ENCODE measurements at regions not wholly inside any gene's neighbourhood (a gene's known extent, or its start where the extent isn't known, plus 50 kb on each side); places are given as distances from the start of the nearest gene placed in this dataset.
"Not testable (repeated sequence)": the region's sequence is repeated elsewhere in the genome, so short reads cannot be mapped to it uniquely, and the experiment has no call there.

DNA sequence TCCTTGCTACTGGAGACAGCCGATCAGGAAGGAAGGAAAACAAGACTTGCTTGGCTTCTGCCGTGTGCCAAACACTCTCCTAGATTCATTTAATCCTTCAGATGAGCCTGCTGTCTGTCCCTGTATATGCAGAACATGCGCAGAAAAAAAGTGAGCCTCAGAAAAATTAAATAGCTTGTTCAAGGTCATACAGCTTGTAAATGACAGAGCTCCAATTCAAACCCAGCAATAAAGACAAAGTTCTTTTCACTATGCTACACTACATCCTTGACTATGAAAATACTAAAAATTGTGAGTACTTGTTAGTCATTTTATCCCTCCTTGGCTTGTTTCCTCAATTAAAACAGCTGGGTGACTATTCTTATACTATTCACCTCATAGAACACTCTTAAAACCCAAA, 121.4 kb downstream of the KCNRG start:
- Histone ChIP-seq H3K14ac (ENCODE audit: insufficient read depth, low read length) (no peak overlapping the region), H2BK12ac (ENCODE audit: insufficient read length, low read depth, low read length) (no peak overlapping the region), H4K20me1 (ENCODE audit: control insufficient read depth, insufficient read depth, insufficient read length) (no peaks in the 10 kb centered on the region), H3K9me3 (ENCODE audit: control insufficient read depth, low read depth, low read length) (no peaks in the 10 kb centered on the region), H2BK20ac (ENCODE audit: low read depth, low read length, poor library complexity, severe bottlenecking) (no peak overlapping the region), H3K27ac (ENCODE audit: insufficient read length, low read depth, low read length) (no peak overlapping the region), H2AK5ac (ENCODE audit: insufficient read length, low read length) (no peak overlapping the region), H3K79me2 (ENCODE audit: insufficient read depth, low read length) (no peaks in the 10 kb centered on the region), H3K4ac (ENCODE audit: low read depth, low read length) (no peak overlapping the region), H3K23me2 (ENCODE audit: insufficient read length, low read depth, low read length, poor library complexity, severe bottlenecking) (peaks cover 11% of the 10 kb centered on the region), H3K27me3 (ENCODE audit: insufficient read depth, low read length) (peaks cover 31% of the 10 kb centered on the region), H2AFZ (ENCODE audit: low read length) (no peak overlapping the region), H3K9ac (ENCODE audit: extremely low read depth, insufficient read length, low read length) (no peak overlapping the region), H2BK120ac (ENCODE audit: low read depth, low read length, poor library complexity, severe bottlenecking) (no peak overlapping the region), H3K4me2 (ENCODE audit: insufficient read depth, insufficient read length, low read length) (no peak overlapping the region), H4K5ac (ENCODE audit: insufficient read length, low read depth, low read length) (no peak overlapping the region), H2BK5ac (ENCODE audit: insufficient read length, low read length) (no peak overlapping the region), H3T11ph (ENCODE audit: low read length) (no peak overlapping the region), H3K56ac (ENCODE audit: insufficient read length, low read depth, low read length) (no peak overlapping the region), H3K4me1 (ENCODE audit: insufficient read depth, low read length) (peaks cover 1% of the 10 kb centered on the region; the same call in 1 of the 2 replicates), H3K23ac (ENCODE audit: insufficient read length, low read depth, low read length) (no peak overlapping the region), H4K91ac (ENCODE audit: insufficient read length, low read depth, low read length) (no peak overlapping the region), H3K79me1 (ENCODE audit: insufficient read depth, low read depth, low read length, poor library complexity, severe bottlenecking) (no peaks in the 10 kb centered on the region), H3K18ac (ENCODE audit: insufficient read length, low read depth, low read length) (no peak overlapping the region), H2BK15ac (ENCODE audit: low read depth, low read length) (no peak overlapping the region), H4K8ac (replicated peaks; ENCODE audit: insufficient read length, low read depth, low read length) (no peak overlapping the region)
- Mint-ChIP-seq H3K27ac (no peak overlapping the region), H3K36me3 (ENCODE audit: insufficient read depth in 1 of 3, low read depth in 3 of 3) (no peaks in the 10 kb centered on the region), H3K4me3 (no peak overlapping the region), H3K4me1 (peaks cover 32 to 42% of the 10 kb centered on the region in 2 experiments), H3K27me3 (ENCODE audit: low read depth) (peaks cover 83% of the 10 kb centered on the region), H3K9me3 (no peaks in the 10 kb centered on the region; a peak in 1 of 5 replicates)
- whole genome bisulfite sequencing (ENCODE audit: extremely low coverage, insufficient read length, low lambda C conversion rate), result no CpG with 5 or more reads among the region's 3 CpGs
- TF ChIP-seq, protein P1, sequence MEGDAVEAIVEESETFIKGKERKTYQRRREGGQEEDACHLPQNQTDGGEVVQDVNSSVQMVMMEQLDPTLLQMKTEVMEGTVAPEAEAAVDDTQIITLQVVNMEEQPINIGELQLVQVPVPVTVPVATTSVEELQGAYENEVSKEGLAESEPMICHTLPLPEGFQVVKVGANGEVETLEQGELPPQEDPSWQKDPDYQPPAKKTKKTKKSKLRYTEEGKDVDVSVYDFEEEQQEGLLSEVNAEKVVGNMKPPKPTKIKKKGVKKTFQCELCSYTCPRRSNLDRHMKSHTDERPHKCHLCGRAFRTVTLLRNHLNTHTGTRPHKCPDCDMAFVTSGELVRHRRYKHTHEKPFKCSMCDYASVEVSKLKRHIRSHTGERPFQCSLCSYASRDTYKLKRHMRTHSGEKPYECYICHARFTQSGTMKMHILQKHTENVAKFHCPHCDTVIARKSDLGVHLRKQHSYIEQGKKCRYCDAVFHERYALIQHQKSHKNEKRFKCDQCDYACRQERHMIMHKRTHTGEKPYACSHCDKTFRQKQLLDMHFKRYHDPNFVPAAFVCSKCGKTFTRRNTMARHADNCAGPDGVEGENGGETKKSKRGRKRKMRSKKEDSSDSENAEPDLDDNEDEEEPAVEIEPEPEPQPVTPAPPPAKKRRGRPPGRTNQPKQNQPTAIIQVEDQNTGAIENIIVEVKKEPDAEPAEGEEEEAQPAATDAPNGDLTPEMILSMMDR (conservative IDR thresholded peaks at IDR 0.05), result no peak
- no peak for DNase-seq

DNA sequence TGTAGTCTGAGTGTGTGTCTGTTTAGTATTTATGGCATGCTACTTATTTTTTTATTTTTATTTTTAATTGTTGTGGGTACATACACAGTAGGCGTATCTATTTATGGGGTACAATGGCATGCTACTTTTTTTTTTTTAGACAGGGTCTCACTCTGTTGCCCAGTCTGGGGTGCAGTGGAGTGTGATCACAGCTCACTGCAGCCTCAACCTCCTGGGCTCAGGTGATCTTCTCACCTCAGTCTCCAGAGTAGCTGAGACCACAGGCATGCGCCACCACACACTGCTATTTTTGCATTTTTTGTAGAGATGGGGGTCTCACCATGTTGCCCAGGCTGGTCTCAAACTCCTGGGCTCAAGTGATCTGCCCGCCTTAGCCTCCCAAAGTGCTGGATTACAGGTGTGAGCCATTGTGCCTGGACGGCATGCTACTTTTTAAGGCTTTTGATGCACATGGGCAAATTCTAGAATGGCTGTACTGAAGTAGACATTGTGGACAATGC, 124.2 kb downstream of the KCNRG start:
- not testable (repeated sequence) for H4K91ac ChIP-seq (ENCODE audit: insufficient read length, low read depth, low read length); H3K4ac ChIP-seq (ENCODE audit: low read depth, low read length); H3T11ph ChIP-seq (ENCODE audit: low read length); H2BK120ac ChIP-seq (ENCODE audit: low read depth, low read length, poor library complexity, severe bottlenecking); H3K4me1 ChIP-seq (ENCODE audit: insufficient read depth, low read length); H3K23ac ChIP-seq (ENCODE audit: insufficient read length, low read depth, low read length); H3K14ac ChIP-seq (ENCODE audit: insufficient read depth, low read length); H2AK5ac ChIP-seq (ENCODE audit: insufficient read length, low read length); H3K36me3 Mint-ChIP-seq (ENCODE audit: insufficient read depth in 1 of 3, low read depth in 3 of 3); H3K23me2 ChIP-seq (ENCODE audit: insufficient read length, low read depth, low read length, poor library complexity, severe bottlenecking); H4K20me1 ChIP-seq (ENCODE audit: control insufficient read depth, insufficient read depth, insufficient read length); H4K5ac ChIP-seq (ENCODE audit: insufficient read length, low read depth, low read length); H3K18ac ChIP-seq (ENCODE audit: insufficient read length, low read depth, low read length); H3K27ac ChIP-seq (ENCODE audit: insufficient read length, low read depth, low read length); H2BK20ac ChIP-seq (ENCODE audit: low read depth, low read length, poor library complexity, severe bottlenecking); H2BK15ac ChIP-seq (ENCODE audit: low read depth, low read length); H2BK12ac ChIP-seq (ENCODE audit: insufficient read length, low read depth, low read length); H3K9me3 Mint-ChIP-seq; H2BK5ac ChIP-seq (ENCODE audit: insufficient read length, low read length); H3K9me3 ChIP-seq (ENCODE audit: control insufficient read depth, low read depth, low read length); H3K4me3 Mint-ChIP-seq; H4K8ac ChIP-seq (replicated peaks; ENCODE audit: insufficient read length, low read depth, low read length); DNase-seq; H3K9ac ChIP-seq (ENCODE audit: extremely low read depth, insufficient read length, low read length); H3K79me2 ChIP-seq (ENCODE audit: insufficient read depth, low read length); H3K79me1 ChIP-seq (ENCODE audit: insufficient read depth, low read depth, low read length, poor library complexity, severe bottlenecking); H3K4me2 ChIP-seq (ENCODE audit: insufficient read depth, insufficient read length, low read length); H3K56ac ChIP-seq (ENCODE audit: insufficient read length, low read depth, low read length); H3K27ac Mint-ChIP-seq; H3K27me3 ChIP-seq (ENCODE audit: insufficient read depth, low read length); H2AFZ ChIP-seq (ENCODE audit: low read length)
- WGBS (ENCODE audit: extremely low coverage, insufficient read length, low lambda C conversion rate), result no CpG with 5 or more reads among the region's 4 CpGs
- H3K4me1 Mint-ChIP-seq, result peaks cover 22 to 25% of the 10 kb centered on the region in 2 experiments
- H3K27me3 Mint-ChIP-seq (ENCODE audit: low read depth), result peaks cover 56% of the 10 kb centered on the region

Data from H9 (cell line).